ENCODE measurements at regions not wholly inside any gene's neighbourhood (a gene's known extent, or its start where the extent isn't known, plus 50 kb on each side); places are given as distances from the start of the nearest gene placed in this dataset.

GRCh38 chr3:113143353-113143752 lies 68.0 kb upstream of the BOC start:
- no peaks in the 10 kb centered on the region for H3K4me1 ChIP-seq (ENCODE audit: control insufficient read depth, insufficient read depth, low read length)
- no peak for TF ChIP-seq CTCF (conservative IDR thresholded peaks at IDR 0.05)
- H3K4me3 Mint-ChIP-seq = no peak overlapping the region
- WGBS, 2 experiments (ENCODE audit: insufficient coverage in 1 of 2, insufficient read length in 1 of 2) = 93% methylated on average over 1 of the region's 1 CpG; no CpG with 5 or more reads in 1 of the 2 experiments
- H3K27ac ChIP-seq (ENCODE audit: low read depth, low read length) = no peak overlapping the region
- no peaks in the 10 kb centered on the region for H3K9me3 ChIP-seq (ENCODE audit: control insufficient read depth, low read length)
- no peaks in the 10 kb centered on the region for H3K27me3 ChIP-seq (ENCODE audit: control insufficient read depth, insufficient read depth, low read length, poor library complexity, severe bottlenecking)
- no peak overlapping the region for H3K4me3 ChIP-seq (ENCODE audit: low read length)
- H3K4me1 Mint-ChIP-seq = peaks cover 8% of the 10 kb centered on the region
- H3K27me3 Mint-ChIP-seq (ENCODE audit: insufficient read depth) = peaks cover 3% of the 10 kb centered on the region
- no peak for DNase-seq
- H3K36me3 ChIP-seq (ENCODE audit: control insufficient read depth, insufficient read depth, low read length) = no peaks in the 10 kb centered on the region
- no peak overlapping the region for H3K9ac ChIP-seq (ENCODE audit: extremely low read depth, low read length, poor library complexity, severe bottlenecking)
- no peak overlapping the region for H3K27ac Mint-ChIP-seq
- H3K36me3 Mint-ChIP-seq (ENCODE audit: low read depth) = no peaks in the 10 kb centered on the region
- H3K9me3 Mint-ChIP-seq = no peaks in the 10 kb centered on the region

- WGBS, 2 experiments (ENCODE audit: insufficient coverage in 1 of 2, insufficient read length in 1 of 2) = 90 to 100% methylated on average over 2 to 9 of the region's 9 CpGs
- Histone ChIP-seq H3K4me3 (ENCODE audit: low read length) (no peak overlapping the region), H3K36me3 (ENCODE audit: control insufficient read depth, insufficient read depth, low read length) (no peaks in the 10 kb centered on the region), H3K9me3 (ENCODE audit: control insufficient read depth, low read length) (no peaks in the 10 kb centered on the region), H3K4me1 (ENCODE audit: control insufficient read depth, insufficient read depth, low read length) (no peaks in the 10 kb centered on the region), H3K27me3 (ENCODE audit: control insufficient read depth, insufficient read depth, low read length, poor library complexity, severe bottlenecking) (no peaks in the 10 kb centered on the region), H3K9ac (ENCODE audit: extremely low read depth, low read length, poor library complexity, severe bottlenecking) (no peak overlapping the region), H3K27ac (ENCODE audit: low read depth, low read length) (no peak overlapping the region)
- no peak for DNase-seq
- H3K4me1 Mint-ChIP-seq = peaks cover 14% of the 10 kb centered on the region
- H3K36me3 Mint-ChIP-seq (ENCODE audit: low read depth) = no peaks in the 10 kb centered on the region
- H3K27ac Mint-ChIP-seq = no peak overlapping the region
- no peak overlapping the region for H3K4me3 Mint-ChIP-seq
- TF ChIP-seq CTCF (conservative IDR thresholded peaks at IDR 0.05) = no peak
- peaks cover 3% of the 10 kb centered on the region for H3K27me3 Mint-ChIP-seq (ENCODE audit: insufficient read depth)
- no peaks in the 10 kb centered on the region for H3K9me3 Mint-ChIP-seq
These were observed 63.6 kb upstream of the BOC start for GRCh38 chr3:113147681-113148261.

DNA sequence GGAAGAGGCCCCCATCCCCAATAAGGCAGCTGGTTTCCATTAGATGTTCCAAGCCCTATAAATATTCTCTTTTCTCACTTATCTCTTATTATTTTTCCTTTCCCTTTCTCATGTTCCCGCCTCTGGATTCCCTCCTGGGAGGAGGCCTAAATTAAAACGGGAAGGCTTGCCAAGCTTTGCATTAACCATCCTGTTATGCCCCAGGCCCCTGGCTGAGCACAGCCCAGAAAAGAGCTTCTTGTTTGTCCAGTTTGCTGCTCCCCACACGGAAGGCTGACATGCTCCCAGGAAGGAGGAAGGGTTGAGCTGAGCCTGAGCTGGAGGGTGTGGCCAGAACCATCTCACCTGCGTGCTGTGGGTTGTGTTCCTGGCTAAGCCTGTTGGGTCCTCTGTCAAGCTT lies 63.1 kb upstream of the BOC start:
- Histone ChIP-seq H3K4me3 (ENCODE audit: low read length) (no peak overlapping the region), H3K9ac (ENCODE audit: extremely low read depth, low read length, poor library complexity, severe bottlenecking) (no peak overlapping the region), H3K4me1 (ENCODE audit: control insufficient read depth, insufficient read depth, low read length) (no peaks in the 10 kb centered on the region), H3K27ac (ENCODE audit: low read depth, low read length) (no peak overlapping the region), H3K36me3 (ENCODE audit: control insufficient read depth, insufficient read depth, low read length) (no peaks in the 10 kb centered on the region), H3K9me3 (ENCODE audit: control insufficient read depth, low read length) (no peaks in the 10 kb centered on the region), H3K27me3 (ENCODE audit: control insufficient read depth, insufficient read depth, low read length, poor library complexity, severe bottlenecking) (no peaks in the 10 kb centered on the region)
- Mint-ChIP-seq H3K27me3 (ENCODE audit: insufficient read depth) (peaks cover 3% of the 10 kb centered on the region), H3K36me3 (ENCODE audit: low read depth) (no peaks in the 10 kb centered on the region), H3K4me1 (peaks cover 14% of the 10 kb centered on the region), H3K27ac (no peak overlapping the region), H3K4me3 (no peak overlapping the region), H3K9me3 (no peaks in the 10 kb centered on the region)
- DNase-seq = no peak
- TF ChIP-seq CTCF (conservative IDR thresholded peaks at IDR 0.05) = no peak
- 55 to 82% methylated on average over 2 to 4 of the region's 4 CpGs for WGBS, 2 experiments (ENCODE audit: insufficient coverage in 1 of 2, insufficient read length in 1 of 2)

Data from endodermal cell (in vitro differentiated cells).